Esophagus squamous epithelium (tissue), 4 donors: ENCODE measurements at regions not wholly inside any gene's neighbourhood (a gene's known extent, or its start where the extent isn't known, plus 50 kb on each side); places are given as distances from the start of the nearest gene placed in this dataset.

Source experiments
- POLR2A ChIP-seq, 4 donors: fragments of 450-650 bp; IDR thresholded peaks; one replicate each; pipeline ENCODE4 v1.6.1; 2017; ENCODE audit warnings: antibody characterized with exemption in 4 of 4, mild to moderate bottlenecking in 4 of 4, moderate library complexity in 3 of 4
- TF ChIP-seq, protein P1 (sequence below), 6 experiments: fragments of 450-650 bp in 4 of 6; fragments of 200-600 bp in 2 of 6; sonication (generic) in 2 of 6; IDR thresholded peaks; one replicate each; pipeline ENCODE4 v1.5.1; 2016 to 2019; ENCODE audit warnings: antibody characterized with exemption in 6 of 6, mild to moderate bottlenecking in 4 of 6, moderate library complexity in 4 of 6

DNA sequence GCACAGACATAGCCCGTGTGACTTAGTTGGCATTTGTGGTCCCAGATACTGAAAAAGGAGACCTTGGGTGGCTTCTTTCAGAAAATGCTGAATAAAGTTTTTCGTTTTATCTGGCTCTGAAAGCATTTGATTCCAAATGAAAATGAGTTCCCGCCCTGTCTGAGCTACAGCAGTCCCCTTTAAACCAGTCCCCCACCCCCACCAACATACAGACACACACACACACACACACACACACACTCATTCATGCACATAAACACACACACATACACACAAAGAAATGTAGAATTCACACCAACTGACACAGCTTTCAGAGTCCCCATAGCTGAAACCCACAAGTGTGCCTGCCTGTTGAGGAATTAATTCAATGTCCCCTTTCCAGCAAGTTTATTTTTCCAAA lies 97.0 kb upstream of the SMARCA2 start:
- TF ChIP-seq, protein P1, sequence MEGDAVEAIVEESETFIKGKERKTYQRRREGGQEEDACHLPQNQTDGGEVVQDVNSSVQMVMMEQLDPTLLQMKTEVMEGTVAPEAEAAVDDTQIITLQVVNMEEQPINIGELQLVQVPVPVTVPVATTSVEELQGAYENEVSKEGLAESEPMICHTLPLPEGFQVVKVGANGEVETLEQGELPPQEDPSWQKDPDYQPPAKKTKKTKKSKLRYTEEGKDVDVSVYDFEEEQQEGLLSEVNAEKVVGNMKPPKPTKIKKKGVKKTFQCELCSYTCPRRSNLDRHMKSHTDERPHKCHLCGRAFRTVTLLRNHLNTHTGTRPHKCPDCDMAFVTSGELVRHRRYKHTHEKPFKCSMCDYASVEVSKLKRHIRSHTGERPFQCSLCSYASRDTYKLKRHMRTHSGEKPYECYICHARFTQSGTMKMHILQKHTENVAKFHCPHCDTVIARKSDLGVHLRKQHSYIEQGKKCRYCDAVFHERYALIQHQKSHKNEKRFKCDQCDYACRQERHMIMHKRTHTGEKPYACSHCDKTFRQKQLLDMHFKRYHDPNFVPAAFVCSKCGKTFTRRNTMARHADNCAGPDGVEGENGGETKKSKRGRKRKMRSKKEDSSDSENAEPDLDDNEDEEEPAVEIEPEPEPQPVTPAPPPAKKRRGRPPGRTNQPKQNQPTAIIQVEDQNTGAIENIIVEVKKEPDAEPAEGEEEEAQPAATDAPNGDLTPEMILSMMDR (IDR thresholded peaks at IDR 0.05) = no peak
- TF ChIP-seq POLR2A (IDR thresholded peaks at IDR 0.05) = no peak
